IMR-90 (cell line): ENCODE measurements at regions not wholly inside any gene's neighbourhood (a gene's known extent, or its start where the extent isn't known, plus 50 kb on each side); places are given as distances from the start of the nearest gene placed in this dataset.

Experiments
- ATAC-seq: fragments of 200-7000 bp; cut with Tn5 transposase; 2 replicates; pipeline ENCODE4 v1.9.1; 2020; ENCODE audit warnings: low read depth, mild to moderate bottlenecking, moderate library complexity
- BruUV-seq: library from RNA; stranded (reverse); fragments of 400-500 nt; replicated peaks from 2 replicates; lab custom pipeline; 2021; lab: Mats Ljungman, UMichigan
- CTCF ChIA-PET: fragments of 300-600 bp; formaldehyde crosslinking; extraction: SDS; loops from one replicate; lab custom pipeline; 2021; ENCODE audit warnings: antibody characterized with exemption; lab: Yijun Ruan, JAX
- POLR2A ChIA-PET: fragments of 300-600 bp; sonication (Branson Sonifier 250); formaldehyde crosslinking; loops from one replicate; lab custom pipeline; 2022; ENCODE audit warnings: antibody characterized with exemption; ENCODE audit not compliant: unreplicated experiment; lab: Charles Lee
- DNase-seq: peaks from one replicate; pipeline ENCODE4 v3.0.0; 2013
- H2AFZ ChIP-seq: replicated peaks from 2 replicates; pipeline ENCODE3; 2013; ENCODE audit warnings: low read length, mild to moderate bottlenecking; ENCODE audit not compliant: poor library complexity
- H2AK5ac ChIP-seq: 2 replicates; pipeline ENCODE4 v1.6.1; 2013; ENCODE audit warnings: low read depth, low read length, inconsistent platforms
- H2AK9ac ChIP-seq: replicated peaks from 2 replicates; pipeline ENCODE3; 2013; ENCODE audit warnings: mild to moderate bottlenecking, low read depth, low read length, moderate library complexity; ENCODE audit not compliant: poor library complexity
- H2BK120ac ChIP-seq: 2 replicates; pipeline ENCODE4 v1.6.1; 2013; ENCODE audit warnings: low read depth, low read length, inconsistent platforms
- H2BK15ac ChIP-seq: 3 replicates; pipeline ENCODE4 v1.6.1; 2013; ENCODE audit warnings: low read depth, low read length, inconsistent platforms
- H2BK20ac ChIP-seq: 2 replicates; pipeline ENCODE4 v1.6.1; 2013; ENCODE audit warnings: low read depth, mild to moderate bottlenecking, inconsistent platforms, low read length, moderate library complexity
- H2BK5ac ChIP-seq: 2 replicates; pipeline ENCODE4 v1.6.1; 2013; ENCODE audit warnings: mild to moderate bottlenecking, low read depth, low read length, inconsistent platforms; ENCODE audit not compliant: poor library complexity, severe bottlenecking
- H3K14ac ChIP-seq: replicated peaks from 2 replicates; pipeline ENCODE4 v1.6.1; 2013; ENCODE audit warnings: low read depth, low read length, inconsistent platforms
- H3K18ac ChIP-seq: 2 replicates; pipeline ENCODE4 v1.6.1; 2013; ENCODE audit warnings: low read depth, low read length, control low read depth
- H3K23ac ChIP-seq: 2 replicates; pipeline ENCODE4 v1.6.1; 2013; ENCODE audit warnings: low read depth, low read length, inconsistent platforms
- H3K27ac ChIP-seq: 2 replicates; pipeline ENCODE4 v1.5.1; 2013; ENCODE audit warnings: mild to moderate bottlenecking, control low read depth, low read length; ENCODE audit not compliant: insufficient read depth
- H3K27me3 ChIP-seq: 2 replicates; pipeline ENCODE4 v1.6.1; 2013; ENCODE audit warnings: low read length; ENCODE audit not compliant: control insufficient read depth, insufficient read depth
- H3K36me3 ChIP-seq: 2 replicates; pipeline ENCODE4 v1.6.1; 2013; ENCODE audit warnings: low read length, mixed read lengths; ENCODE audit not compliant: control insufficient read depth, insufficient read depth
- H3K4ac ChIP-seq: 2 replicates; pipeline ENCODE4 v1.6.1; 2013; ENCODE audit warnings: low read depth, low read length, inconsistent platforms
- H3K4me1 ChIP-seq: 2 replicates; pipeline ENCODE4 v1.6.1; 2013; ENCODE audit warnings: low read length, mixed read lengths; ENCODE audit not compliant: control insufficient read depth, insufficient read depth
- H3K4me2 ChIP-seq: 2 replicates; pipeline ENCODE4 v1.6.1; 2013; ENCODE audit warnings: low read depth, mild to moderate bottlenecking, control low read depth, low read length, moderate library complexity
- H3K4me3 ChIP-seq: 2 replicates; pipeline ENCODE4 v1.5.1; 2013; ENCODE audit warnings: low read depth, mild to moderate bottlenecking, control low read depth, low read length, moderate library complexity; ENCODE audit not compliant: insufficient read depth
- H3K56ac ChIP-seq: 2 replicates; pipeline ENCODE4 v1.6.1; 2013; ENCODE audit warnings: low read length, inconsistent platforms; ENCODE audit not compliant: insufficient read depth; ENCODE audit errors: extremely low read depth
- H3K79me1 ChIP-seq, 2 experiments: 2 replicates each; pipeline ENCODE4 v1.6.1; 2013; ENCODE audit warnings: low read length in 2 of 2, inconsistent platforms in 1 of 2, low read depth in 1 of 2
- H3K9ac ChIP-seq: 2 replicates; pipeline ENCODE4 v1.6.1; 2013; ENCODE audit warnings: low read depth, low read length, control low read depth
- H3K9me1 ChIP-seq: 2 replicates; pipeline ENCODE4 v1.6.1; 2013; ENCODE audit warnings: low read length, inconsistent platforms; ENCODE audit not compliant: insufficient read depth
- H3K9me3 ChIP-seq: 2 replicates; pipeline ENCODE4 v1.6.1; 2013; ENCODE audit warnings: low read length; ENCODE audit not compliant: control insufficient read depth, insufficient read depth
- H4K20me1 ChIP-seq: 2 replicates; pipeline ENCODE4 v1.6.1; 2013; ENCODE audit warnings: low read length, inconsistent platforms; ENCODE audit not compliant: insufficient read depth
- H4K5ac ChIP-seq: 2 replicates; pipeline ENCODE4 v1.6.1; 2013; ENCODE audit warnings: mild to moderate bottlenecking, low read depth, low read length, control low read depth
- H4K8ac ChIP-seq, 2 experiments: 2 replicates each; pipeline ENCODE4 v1.6.1; 2013; ENCODE audit warnings: low read depth in 2 of 2, low read length in 2 of 2, control low read depth in 1 of 2, inconsistent platforms in 1 of 2
- H4K91ac ChIP-seq: 2 replicates; pipeline ENCODE4 v1.6.1; 2013; ENCODE audit warnings: low read depth, low read length, inconsistent platforms; ENCODE audit not compliant: insufficient read depth
- CEBPB ChIP-seq: IDR thresholded peaks from 2 replicates; pipeline ENCODE4 v1.6.1; 2012; ENCODE audit warnings: low read depth, low read length, improper control_type of control experiment
- CHD1 ChIP-seq: IDR thresholded peaks from 2 replicates; pipeline ENCODE4 v1.6.1; 2012; ENCODE audit warnings: low read depth, low read length, improper control_type of control experiment
- FOS ChIP-seq: fragments of 150-350 bp; IDR thresholded peaks from 2 replicates; pipeline ENCODE4 v1.6.1; 2016; ENCODE audit warnings: low read depth, low read length
- MAFK ChIP-seq: IDR thresholded peaks from 2 replicates; pipeline ENCODE4 v1.6.1; 2012; ENCODE audit warnings: low read depth, low read length, improper control_type of control experiment
- MAZ ChIP-seq: IDR thresholded peaks from 2 replicates; pipeline ENCODE4 v1.6.1; 2012; ENCODE audit warnings: low read depth, mild to moderate bottlenecking, low read length, improper control_type of control experiment, moderate library complexity, borderline replicate concordance
- MXI1 ChIP-seq: IDR thresholded peaks from 2 replicates; pipeline ENCODE4 v1.6.1; 2012; ENCODE audit warnings: low read depth, mild to moderate bottlenecking, low read length, moderate library complexity, borderline replicate concordance
- POLR2A ChIP-seq: IDR thresholded peaks from 2 replicates; pipeline ENCODE4 v1.6.1; 2012; ENCODE audit warnings: mild to moderate bottlenecking, low read depth, low read length
- RCOR1 ChIP-seq: IDR thresholded peaks from 2 replicates; pipeline ENCODE4 v1.6.1; 2012; ENCODE audit warnings: mild to moderate bottlenecking, low read length, improper control_type of control experiment; ENCODE audit not compliant: insufficient replicate concordance
- RFX5 ChIP-seq: IDR thresholded peaks from 2 replicates; pipeline ENCODE4 v1.8.0; 2012; ENCODE audit warnings: low read depth, mild to moderate bottlenecking, low read length, moderate library complexity
- SMC3 ChIP-seq: fragments of 150-350 bp; IDR thresholded peaks from 2 replicates; pipeline ENCODE4 v1.6.1; 2016; ENCODE audit warnings: low read depth, mild to moderate bottlenecking, antibody characterized with exemption, low read length, moderate library complexity
- WGBS, 2 experiments: methylation state at CpG; one replicate each; pipeline versions ENCODE4 v1.1.5 to v1.1.7; 2013; ENCODE audit warnings: missing lambda C conversion rate in 2 of 2; ENCODE audit not compliant: insufficient read length in 1 of 2; ENCODE audit errors: extremely low coverage in 2 of 2; 5-methylcytosine and 5-hydroxymethylcytosine counted together
- dilution Hi-C: fragments of 300-500 bp; cut with HindIII; formaldehyde crosslinking; loops from one replicate; pipeline ENCODE4 v1.14.3; 2018; ENCODE audit warnings: low sequenced_read_pairs; ENCODE audit not compliant: unreplicated experiment
- in situ Hi-C: fragments of 300-500 bp; cut with MboI; formaldehyde crosslinking; loops from 3 replicates; pipeline ENCODE4 v1.14.3; 2019; ENCODE audit warnings: low sequenced_read_pairs, inconsistent platforms, mixed read lengths
- intact Hi-C: fragments of 100-400 bp; cut with micrococcal nuclease; formaldehyde crosslinking; loops from 2 replicates; pipeline ENCODE4 v1.10.0; 2022
- TF ChIP-seq, protein P1 (sequence below): fragments of 150-350 bp; IDR thresholded peaks from 2 replicates; pipeline ENCODE4 v1.6.1; 2016; ENCODE audit warnings: low read depth, mild to moderate bottlenecking, low read length, moderate library complexity, borderline replicate concordance
- TF ChIP-seq, protein P2 (sequence below): fragments of 150-350 bp; IDR thresholded peaks from 2 replicates; pipeline ENCODE4 v1.6.1; 2017; ENCODE audit warnings: mild to moderate bottlenecking, antibody characterized with exemption, low read length, low read depth
- TF ChIP-seq, protein P3 (sequence below): conservative IDR thresholded peaks from 2 replicates; pipeline ENCODE4 v1.5.1; 2012; ENCODE audit warnings: mild to moderate bottlenecking, low read depth, low read length, improper control_type of control experiment

DNA sequence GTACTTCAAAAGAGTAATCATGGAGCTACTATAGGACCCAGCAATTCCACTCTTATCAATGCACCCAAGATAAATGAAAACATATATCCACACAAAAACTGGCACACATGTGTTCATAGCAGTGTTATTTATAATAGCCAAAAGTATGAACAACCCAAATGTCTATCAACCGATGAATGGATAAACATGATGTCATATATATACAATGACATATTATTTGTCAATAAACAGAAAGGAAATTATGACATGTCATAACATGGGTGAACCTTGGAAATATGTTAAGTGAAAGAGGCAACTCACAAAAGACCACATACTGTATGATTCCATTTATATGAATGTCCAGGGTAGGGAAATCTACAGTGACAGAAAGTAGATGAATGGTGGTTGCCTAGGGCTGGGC, 347.1 kb upstream of the DDHD1 start:
- Histone ChIP-seq H3K4me2 (no peak overlapping the region), H4K91ac (peak overlapping the region; percentile 88), H3K4ac (peak overlapping the region; percentile 79), H2AK5ac (peak overlapping the region; percentile 89), H2BK15ac (peak overlapping the region; percentile 84; the same call in 2 of the 3 replicates), H4K5ac (peak overlapping the region; percentile 97), H3K4me1 (peaks cover 8% of the 10 kb centered on the region), H3K27me3 (no peaks in the 10 kb centered on the region), H2BK20ac (peak overlapping the region; percentile 80), H3K4me3 (no peak overlapping the region), H3K79me1 (no peaks in the 10 kb centered on the region), H2AFZ (no peak overlapping the region), H3K56ac (no peak overlapping the region), H3K23ac (no peak overlapping the region), H2BK120ac (peak overlapping the region; percentile 78), H3K18ac (peak overlapping the region; percentile 66), H4K8ac (peak overlapping the region; percentile 68 to 82; a peak in 2 of 4 replicates), H3K14ac (peak overlapping the region; percentile 69; the same call in 1 of the 2 replicates), H3K27ac (peak overlapping the region; percentile 93; the same call in 1 of the 2 replicates), H2BK5ac (peak overlapping the region; percentile 38), H3K9me1 (peaks cover 6% of the 10 kb centered on the region; the same call in 1 of the 2 replicates), H3K9ac (no peak overlapping the region), H3K36me3 (no peaks in the 10 kb centered on the region), H3K9me3 (peaks cover 3% of the 10 kb centered on the region; the same call in 1 of the 2 replicates), H4K20me1 (no peaks in the 10 kb centered on the region), H2AK9ac (no peak overlapping the region)
- CTCF ChIA-PET: interaction anchor here (0.6 kb wide), 1 partner anchor 17 kb away, joined by 6 read pairs; no protein-coding TSS in a partner anchor
- no TSS peak for BruUV-seq
- WGBS, 2 experiments: no CpG with 5 or more reads among the region's 1 CpG
- TF ChIP-seq RCOR1: no peak
- no peak for TF ChIP-seq CHD1
- no peak for TF ChIP-seq RFX5
- TF ChIP-seq MAFK: no peak
- no peak for TF ChIP-seq MAZ
- TF ChIP-seq CEBPB: no peak
- TF ChIP-seq, protein P1, sequence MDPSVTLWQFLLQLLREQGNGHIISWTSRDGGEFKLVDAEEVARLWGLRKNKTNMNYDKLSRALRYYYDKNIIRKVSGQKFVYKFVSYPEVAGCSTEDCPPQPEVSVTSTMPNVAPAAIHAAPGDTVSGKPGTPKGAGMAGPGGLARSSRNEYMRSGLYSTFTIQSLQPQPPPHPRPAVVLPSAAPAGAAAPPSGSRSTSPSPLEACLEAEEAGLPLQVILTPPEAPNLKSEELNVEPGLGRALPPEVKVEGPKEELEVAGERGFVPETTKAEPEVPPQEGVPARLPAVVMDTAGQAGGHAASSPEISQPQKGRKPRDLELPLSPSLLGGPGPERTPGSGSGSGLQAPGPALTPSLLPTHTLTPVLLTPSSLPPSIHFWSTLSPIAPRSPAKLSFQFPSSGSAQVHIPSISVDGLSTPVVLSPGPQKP: no peak
- TF ChIP-seq, protein P2, sequence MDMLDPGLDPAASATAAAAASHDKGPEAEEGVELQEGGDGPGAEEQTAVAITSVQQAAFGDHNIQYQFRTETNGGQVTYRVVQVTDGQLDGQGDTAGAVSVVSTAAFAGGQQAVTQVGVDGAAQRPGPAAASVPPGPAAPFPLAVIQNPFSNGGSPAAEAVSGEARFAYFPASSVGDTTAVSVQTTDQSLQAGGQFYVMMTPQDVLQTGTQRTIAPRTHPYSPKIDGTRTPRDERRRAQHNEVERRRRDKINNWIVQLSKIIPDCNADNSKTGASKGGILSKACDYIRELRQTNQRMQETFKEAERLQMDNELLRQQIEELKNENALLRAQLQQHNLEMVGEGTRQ: no peak
- TF ChIP-seq SMC3: no peak
- no peak for TF ChIP-seq FOS
- TF ChIP-seq MXI1: no peak
- no peak for TF ChIP-seq POLR2A
- TF ChIP-seq, protein P3, sequence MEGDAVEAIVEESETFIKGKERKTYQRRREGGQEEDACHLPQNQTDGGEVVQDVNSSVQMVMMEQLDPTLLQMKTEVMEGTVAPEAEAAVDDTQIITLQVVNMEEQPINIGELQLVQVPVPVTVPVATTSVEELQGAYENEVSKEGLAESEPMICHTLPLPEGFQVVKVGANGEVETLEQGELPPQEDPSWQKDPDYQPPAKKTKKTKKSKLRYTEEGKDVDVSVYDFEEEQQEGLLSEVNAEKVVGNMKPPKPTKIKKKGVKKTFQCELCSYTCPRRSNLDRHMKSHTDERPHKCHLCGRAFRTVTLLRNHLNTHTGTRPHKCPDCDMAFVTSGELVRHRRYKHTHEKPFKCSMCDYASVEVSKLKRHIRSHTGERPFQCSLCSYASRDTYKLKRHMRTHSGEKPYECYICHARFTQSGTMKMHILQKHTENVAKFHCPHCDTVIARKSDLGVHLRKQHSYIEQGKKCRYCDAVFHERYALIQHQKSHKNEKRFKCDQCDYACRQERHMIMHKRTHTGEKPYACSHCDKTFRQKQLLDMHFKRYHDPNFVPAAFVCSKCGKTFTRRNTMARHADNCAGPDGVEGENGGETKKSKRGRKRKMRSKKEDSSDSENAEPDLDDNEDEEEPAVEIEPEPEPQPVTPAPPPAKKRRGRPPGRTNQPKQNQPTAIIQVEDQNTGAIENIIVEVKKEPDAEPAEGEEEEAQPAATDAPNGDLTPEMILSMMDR: no peak
- in situ Hi-C loops: no loop called here
- intact Hi-C loops: loop anchor here (5.0 kb wide), 2 partner anchors 38 to 68 kb away; no protein-coding TSS in a partner anchor
- no peak for DNase-seq
- POLR2A ChIA-PET: interaction anchor here (0.6 kb wide), 1 partner anchor 10 kb away, joined by 12 read pairs; no protein-coding TSS in a partner anchor
- no peak for ATAC-seq
- dilution Hi-C loops: no loop called here
